HepG2 (cell line): ENCODE measurements at regions not wholly inside any gene's neighbourhood (a gene's known extent, or its start where the extent isn't known, plus 50 kb on each side); places are given as distances from the start of the nearest gene placed in this dataset.

Source experiments
- CTCF ChIP-seq: sonication (generic); formaldehyde crosslinking; IDR thresholded peaks from 2 replicates; pipeline ENCODE4 v1.5.0; 2020; ENCODE audit warnings: mild to moderate bottlenecking, missing genetic modification reagents, moderate library complexity
- TEF ChIP-seq: sonication (generic); formaldehyde crosslinking; IDR thresholded peaks from 2 replicates; pipeline ENCODE4 v1.5.0; 2020; ENCODE audit warnings: missing genetic modification reagents

- TF ChIP-seq CTCF (CRISPR knock-in tag) (peak; percentile 82), TEF (CRISPR knock-in tag) (no peak)
These were observed 125.0 kb upstream of the MLIP start for GRCh38 chr6:53986165-53986720.
